GM18520 (cell line): ENCODE measurements at regions not wholly inside any gene's neighbourhood (a gene's known extent, or its start where the extent isn't known, plus 50 kb on each side); places are given as distances from the start of the nearest gene placed in this dataset.
"Not testable (repeated sequence)": the region's sequence is repeated elsewhere in the genome, so short reads cannot be mapped to it uniquely, and the experiment has no call there.

ENCODE experiments used
- ATAC-seq: cut with Tn5 transposase; IDR thresholded peaks from one replicate; pipeline ENCODE4 v1.9.1; 2021; ENCODE audit not compliant: unreplicated experiment

DNA sequence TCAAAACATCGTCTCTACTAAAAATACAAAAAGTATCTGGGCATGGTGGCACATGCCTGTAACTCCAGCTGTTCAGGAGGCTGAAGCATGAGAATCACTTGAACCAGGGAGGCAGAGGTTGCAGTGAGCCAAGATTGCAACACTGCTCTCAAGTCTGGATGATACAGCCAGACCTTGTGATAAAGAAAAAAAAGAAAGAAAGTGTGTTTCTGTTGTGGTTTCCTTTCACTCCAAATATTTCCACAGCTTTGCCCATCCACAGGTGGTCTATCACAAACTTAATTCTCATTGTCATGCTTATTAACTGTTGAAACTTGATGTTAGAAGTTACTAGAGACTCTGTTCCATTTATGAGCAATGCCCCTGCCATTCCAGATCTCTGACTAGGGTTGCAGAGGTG lies 316.0 kb upstream of the SEMA3C start:
- no peak for ATAC-seq

- ATAC-seq = no peak
Measured at GRCh38 chr7:81233208-81233940, 314.5 kb upstream of the SEMA3C start.

GRCh38 chr7:81232084-81232799 lies 313.4 kb upstream of the SEMA3C start:
- no peak for ATAC-seq

GRCh38 chr7:81231301-81231838 lies 312.5 kb upstream of the SEMA3C start:
- ATAC-seq = no peak

- ATAC-seq = no peak
Measured at GRCh38 chr7:81226234-81226633, 307.4 kb upstream of the SEMA3C start.

DNA sequence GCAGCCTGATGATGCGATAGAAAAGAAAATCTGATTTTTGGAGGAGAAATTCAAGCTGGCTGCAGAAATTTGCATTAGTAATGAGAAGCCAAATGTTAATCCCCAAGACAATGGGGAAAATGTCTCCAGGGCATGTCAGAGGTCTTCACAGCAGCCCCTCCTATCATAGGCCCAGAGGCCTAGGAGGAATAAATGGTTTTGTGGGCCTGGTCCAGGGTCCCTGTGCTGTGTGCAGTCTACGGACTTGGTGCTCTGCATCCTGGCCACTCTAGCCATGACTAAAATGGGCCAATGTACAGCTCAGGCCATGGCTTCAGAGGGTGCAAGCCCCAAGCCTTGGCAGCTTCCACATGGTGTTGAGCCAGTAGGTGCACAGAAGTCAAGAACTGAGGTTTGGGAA lies 303.8 kb upstream of the SEMA3C start:
- ATAC-seq = not testable (repeated sequence)

- ATAC-seq = no peak
Measured at GRCh38 chr7:81221527-81222217, 302.8 kb upstream of the SEMA3C start.

- ATAC-seq = no peak
Measured at GRCh38 chr7:81218480-81219106, 299.7 kb upstream of the SEMA3C start.

GRCh38 chr7:81213394-81213793 lies 294.5 kb upstream of the SEMA3C start:
- ATAC-seq = no peak

DNA sequence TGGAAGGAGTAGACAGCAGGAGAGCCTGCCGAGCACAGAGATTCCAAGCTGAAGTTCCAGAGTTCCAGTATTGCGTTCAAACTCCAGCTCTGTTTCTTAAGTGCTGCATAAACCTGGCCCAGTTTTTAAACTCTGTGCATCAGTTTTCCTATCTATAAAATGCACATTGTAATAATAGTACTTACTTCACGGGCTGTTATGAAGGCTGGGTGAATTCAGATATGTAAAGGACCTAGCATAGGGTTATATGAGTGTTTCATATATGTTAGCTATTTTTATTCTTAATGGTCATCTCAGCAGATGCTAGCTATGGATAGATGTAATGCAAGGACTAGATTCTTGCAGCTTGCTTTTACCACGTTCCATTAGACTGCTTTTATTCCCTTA lies 293.1 kb upstream of the SEMA3C start:
- no peak for ATAC-seq

DNA sequence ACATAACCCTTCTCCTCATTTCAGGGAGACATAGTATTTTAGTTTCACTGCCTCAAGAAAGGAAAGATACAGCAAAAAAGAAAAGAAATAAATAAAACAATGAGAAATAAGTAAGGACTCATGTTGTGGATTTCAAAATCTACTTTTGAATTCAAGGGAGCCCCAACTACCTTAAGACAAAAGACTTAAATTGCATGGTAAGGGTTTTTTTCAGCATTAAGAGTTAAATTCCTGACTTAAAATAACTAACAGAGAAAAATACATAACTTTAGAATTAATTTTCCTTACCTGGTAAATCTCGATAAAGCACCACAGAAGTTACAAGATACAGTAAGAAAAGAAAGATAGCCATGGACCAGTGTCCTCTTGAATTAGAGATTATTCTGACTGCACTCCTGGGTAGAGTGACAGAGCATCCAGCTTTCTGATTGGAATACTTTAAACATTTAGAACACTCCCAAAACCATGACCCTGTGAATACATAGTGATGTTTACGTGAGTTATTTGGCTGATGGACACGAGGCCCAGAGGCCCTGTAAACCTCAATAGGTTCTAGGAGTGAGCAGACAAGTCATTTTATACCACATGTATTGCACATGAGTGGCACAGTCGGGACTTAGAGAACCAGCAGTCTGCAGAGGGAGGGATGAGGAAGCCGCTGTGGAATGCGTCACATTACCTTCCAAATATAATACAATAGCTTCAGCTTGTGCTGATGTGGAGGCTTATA lies 292.5 kb upstream of the SEMA3C start:
- no peak for ATAC-seq

- no peak for ATAC-seq
Measured at GRCh38 chr7:81210137-81211064, 291.6 kb upstream of the SEMA3C start.

GRCh38 chr7:81209059-81209458 lies 290.2 kb upstream of the SEMA3C start:
- ATAC-seq = no peak

- ATAC-seq = no peak
Measured at GRCh38 chr7:81207801-81208200, 288.9 kb upstream of the SEMA3C start.

DNA sequence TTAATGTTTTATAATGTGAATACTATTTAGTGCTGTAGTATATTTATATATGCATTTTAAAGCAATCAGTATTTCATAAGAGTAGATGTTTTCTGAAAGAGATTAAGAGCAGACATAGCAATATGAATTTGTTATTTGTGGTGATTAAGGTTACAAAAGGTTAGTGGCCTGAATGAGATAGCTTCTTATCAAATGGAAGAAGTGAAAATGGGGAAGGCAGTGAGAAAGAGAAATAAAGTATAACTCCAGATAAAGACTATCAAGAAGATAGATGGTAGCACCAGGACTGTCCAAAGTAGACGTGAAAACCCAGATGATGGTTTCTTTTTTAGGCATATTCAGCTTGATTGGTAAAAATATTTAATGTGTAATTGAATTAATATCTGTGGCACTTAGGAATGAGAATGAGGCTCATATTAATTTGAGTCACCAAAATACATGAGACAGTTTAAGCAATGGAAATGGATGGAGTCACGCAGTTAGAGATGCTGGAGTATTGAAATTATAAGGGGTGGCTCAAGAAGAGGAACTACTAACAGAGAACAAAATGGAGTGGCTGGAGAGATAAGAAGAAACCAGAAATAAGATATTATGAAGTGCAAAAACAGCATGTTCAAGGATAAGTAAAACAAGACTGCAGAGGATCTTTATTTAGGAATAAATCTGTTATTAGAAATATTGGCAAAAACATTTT lies 288.0 kb upstream of the SEMA3C start:
- ATAC-seq = no peak

DNA sequence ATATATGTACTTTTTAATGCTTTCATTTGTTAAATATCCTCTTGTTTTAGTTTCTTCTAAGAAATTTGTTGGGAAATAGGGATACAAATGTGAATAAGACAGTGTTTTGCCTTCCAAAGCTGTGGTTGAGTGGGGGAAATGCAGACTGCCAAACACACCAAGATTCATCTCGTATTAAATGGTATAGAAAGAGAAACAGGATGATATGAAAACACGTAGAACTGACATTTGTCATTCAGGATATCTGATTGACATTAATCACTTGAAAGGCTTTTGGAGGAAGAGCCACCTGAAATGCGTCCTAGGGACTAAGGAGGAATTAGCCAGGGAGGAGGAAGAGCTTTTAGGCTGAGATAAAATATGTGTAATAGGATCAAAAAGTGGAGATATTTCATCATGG lies 287.4 kb upstream of the SEMA3C start:
- no peak for ATAC-seq

DNA sequence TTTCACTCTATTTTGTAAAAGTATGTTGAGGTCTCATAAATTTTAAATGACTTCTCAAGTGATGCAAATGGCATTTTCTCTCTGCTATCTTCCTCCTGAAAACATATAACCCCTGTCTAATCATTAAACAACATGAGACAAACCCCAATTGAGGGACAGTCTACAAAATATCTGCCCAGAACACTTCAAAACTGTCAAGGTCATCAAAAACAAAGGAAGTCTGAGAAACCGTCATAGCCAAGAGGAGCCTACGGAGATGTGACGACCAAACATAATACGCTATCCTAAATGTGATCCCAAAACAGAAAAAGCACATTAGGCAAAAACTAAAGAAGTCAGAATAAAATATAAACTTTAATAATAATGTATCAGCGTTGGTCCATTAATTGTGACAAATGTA lies 282.3 kb upstream of the SEMA3C start:
- no peak for ATAC-seq

GRCh38 chr7:81198766-81199165 lies 279.9 kb upstream of the SEMA3C start:
- no peak for ATAC-seq

- no peak for ATAC-seq
Measured at GRCh38 chr7:81197266-81197665, 278.4 kb upstream of the SEMA3C start.
